Thyroid gland (tissue), 4 donors: ENCODE measurements at regions not wholly inside any gene's neighbourhood (a gene's known extent, or its start where the extent isn't known, plus 50 kb on each side); places are given as distances from the start of the nearest gene placed in this dataset.

Experiments
- POLR2A ChIP-seq, 2 donors: fragments of 450-650 bp; IDR thresholded peaks; one replicate each; pipeline ENCODE4 v1.6.1; 2017; ENCODE audit warnings: antibody characterized with exemption in 2 of 2, mild to moderate bottlenecking in 2 of 2, moderate library complexity in 1 of 2
- TF ChIP-seq, protein P1 (sequence below), 6 experiments: fragments of 200-600 bp in 3 of 6; fragments of 450-650 bp in 3 of 6; sonication (generic) in 3 of 6; IDR thresholded peaks; one replicate each; pipeline ENCODE4 v1.5.1; 2016 to 2019; ENCODE audit warnings: antibody characterized with exemption in 6 of 6, mild to moderate bottlenecking in 2 of 6, inconsistent platforms in 1 of 6, moderate library complexity in 1 of 6

GRCh38 chr1:58156831-58157230 is 389.7 kb downstream of the OMA1 start:
- TF ChIP-seq, protein P1, sequence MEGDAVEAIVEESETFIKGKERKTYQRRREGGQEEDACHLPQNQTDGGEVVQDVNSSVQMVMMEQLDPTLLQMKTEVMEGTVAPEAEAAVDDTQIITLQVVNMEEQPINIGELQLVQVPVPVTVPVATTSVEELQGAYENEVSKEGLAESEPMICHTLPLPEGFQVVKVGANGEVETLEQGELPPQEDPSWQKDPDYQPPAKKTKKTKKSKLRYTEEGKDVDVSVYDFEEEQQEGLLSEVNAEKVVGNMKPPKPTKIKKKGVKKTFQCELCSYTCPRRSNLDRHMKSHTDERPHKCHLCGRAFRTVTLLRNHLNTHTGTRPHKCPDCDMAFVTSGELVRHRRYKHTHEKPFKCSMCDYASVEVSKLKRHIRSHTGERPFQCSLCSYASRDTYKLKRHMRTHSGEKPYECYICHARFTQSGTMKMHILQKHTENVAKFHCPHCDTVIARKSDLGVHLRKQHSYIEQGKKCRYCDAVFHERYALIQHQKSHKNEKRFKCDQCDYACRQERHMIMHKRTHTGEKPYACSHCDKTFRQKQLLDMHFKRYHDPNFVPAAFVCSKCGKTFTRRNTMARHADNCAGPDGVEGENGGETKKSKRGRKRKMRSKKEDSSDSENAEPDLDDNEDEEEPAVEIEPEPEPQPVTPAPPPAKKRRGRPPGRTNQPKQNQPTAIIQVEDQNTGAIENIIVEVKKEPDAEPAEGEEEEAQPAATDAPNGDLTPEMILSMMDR (IDR thresholded peaks at IDR 0.05): no peak
- no peak for TF ChIP-seq POLR2A (IDR thresholded peaks at IDR 0.05)
